RPMI8226 (cell line): ENCODE measurements at regions not wholly inside any gene's neighbourhood (a gene's known extent, or its start where the extent isn't known, plus 50 kb on each side); places are given as distances from the start of the nearest gene placed in this dataset.
"Not testable (repeated sequence)": the region's sequence is repeated elsewhere in the genome, so short reads cannot be mapped to it uniquely, and the experiment has no call there.

Source experiments
- DNase-seq: peaks from one replicate; pipeline ENCODE4 v3.0.0-alpha.2; 2015

DNA sequence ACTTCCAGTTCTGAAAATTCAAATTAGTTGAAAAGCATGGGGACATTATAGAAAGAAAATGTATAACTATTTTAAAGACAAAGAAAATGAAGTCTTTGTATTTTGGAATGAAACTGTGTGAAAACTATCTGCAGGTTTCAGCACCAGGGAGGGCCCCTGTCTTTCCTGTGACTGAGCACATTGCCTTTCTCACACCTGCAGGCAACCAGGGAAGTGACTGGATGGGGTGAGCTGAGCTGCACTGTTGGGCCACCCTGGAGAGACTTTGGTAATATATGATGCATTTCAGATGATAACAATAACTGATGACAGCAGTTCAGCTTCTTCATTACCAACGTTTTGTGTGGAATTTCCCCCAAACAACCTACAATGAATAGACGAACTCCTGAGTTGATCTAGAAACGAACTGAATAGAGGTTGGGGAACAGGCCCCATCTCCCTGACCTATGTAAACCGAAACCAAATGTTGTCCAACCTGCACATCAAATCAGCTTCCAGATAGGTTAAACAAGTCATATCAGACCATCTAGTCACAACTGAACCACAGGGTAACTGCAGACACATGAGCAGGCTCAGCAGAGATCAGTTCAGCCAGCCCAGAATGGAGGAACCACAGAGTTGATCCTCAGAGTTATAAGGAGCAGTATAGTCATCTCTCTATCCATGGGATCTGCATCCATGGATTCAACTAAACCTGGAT, 1402.2 kb downstream of the RPIA start:
- DNase-seq: not testable (repeated sequence)

DNA sequence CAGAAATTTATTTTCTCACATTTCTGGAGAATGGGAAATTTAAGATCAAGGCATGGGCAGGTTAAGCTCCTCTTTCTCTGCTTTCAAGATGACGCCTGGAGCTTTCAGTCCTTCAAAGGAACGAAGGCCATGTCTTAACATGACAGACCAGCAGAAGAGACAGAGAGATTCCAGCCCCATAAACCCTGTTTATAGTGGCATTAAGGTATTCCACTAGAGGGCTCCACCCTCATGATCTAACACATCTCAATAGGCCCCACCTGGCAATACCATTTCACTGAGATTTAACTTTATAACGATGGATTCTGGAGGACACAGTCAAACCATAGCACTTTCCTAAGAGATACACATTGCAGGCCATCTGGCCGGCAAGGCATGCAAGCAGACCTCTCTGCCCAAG, 1406.1 kb downstream of the RPIA start:
- not testable (repeated sequence) for DNase-seq

DNA sequence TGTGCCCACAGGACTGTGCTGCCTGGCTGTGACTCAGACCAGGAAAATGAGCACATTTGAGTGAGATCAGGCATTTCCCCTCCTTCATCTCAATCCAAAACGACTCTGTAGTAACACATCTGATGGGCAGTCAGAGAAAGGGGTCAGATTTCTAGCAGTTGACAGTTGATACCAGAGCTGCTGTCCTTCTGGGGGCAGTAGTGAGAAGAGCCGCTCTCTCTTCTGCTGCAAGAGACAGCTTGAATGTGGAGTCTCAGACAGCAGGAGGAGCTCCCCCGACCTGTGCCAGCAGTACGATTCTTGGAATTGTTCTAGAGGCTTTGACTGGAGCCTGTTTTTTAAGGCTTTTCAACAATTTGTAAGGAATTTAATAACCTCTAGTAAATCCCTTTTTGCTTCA, 1413.7 kb downstream of the RPIA start:
- peak; percentile 23 for DNase-seq

DNA sequence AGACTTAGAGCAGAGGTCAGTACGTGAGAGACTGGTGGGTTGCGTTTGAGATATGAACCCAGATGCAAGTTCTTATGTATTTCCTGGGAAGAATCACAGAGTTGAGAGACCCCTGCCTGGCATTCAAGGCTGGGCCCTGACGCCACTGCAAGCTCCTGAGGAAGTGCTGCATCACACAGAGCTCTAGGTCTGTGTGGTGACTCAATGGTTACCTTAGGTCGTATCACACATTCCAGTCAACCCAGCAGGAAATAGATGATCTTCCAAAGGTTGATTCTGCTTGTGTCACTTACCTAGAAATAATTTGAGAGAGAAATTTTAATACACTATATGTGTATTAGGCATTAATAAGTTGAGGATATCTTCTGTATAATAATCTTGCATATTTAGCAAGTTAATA, 1431.9 kb downstream of the RPIA start:
- DNase-seq: not testable (repeated sequence)

DNA sequence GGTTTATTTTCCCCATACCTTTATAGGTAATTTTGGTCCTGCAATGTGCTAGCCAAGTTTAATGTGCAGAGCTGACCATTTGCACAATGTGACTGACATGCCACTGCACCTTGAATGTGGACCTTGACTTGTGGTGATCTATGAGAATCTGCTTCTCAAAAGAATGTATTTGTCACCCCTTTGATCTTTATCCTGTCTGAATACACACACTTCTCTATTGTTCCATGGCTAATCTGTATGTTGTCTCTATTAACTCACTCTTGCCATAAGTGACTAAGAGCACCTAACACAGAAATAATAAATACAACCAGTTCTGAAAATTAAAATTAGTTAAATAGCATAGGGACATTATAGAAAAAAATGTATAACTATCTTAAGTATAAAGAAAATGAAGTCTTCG, 1447.6 kb downstream of the RPIA start:
- not testable (repeated sequence) for DNase-seq

DNA sequence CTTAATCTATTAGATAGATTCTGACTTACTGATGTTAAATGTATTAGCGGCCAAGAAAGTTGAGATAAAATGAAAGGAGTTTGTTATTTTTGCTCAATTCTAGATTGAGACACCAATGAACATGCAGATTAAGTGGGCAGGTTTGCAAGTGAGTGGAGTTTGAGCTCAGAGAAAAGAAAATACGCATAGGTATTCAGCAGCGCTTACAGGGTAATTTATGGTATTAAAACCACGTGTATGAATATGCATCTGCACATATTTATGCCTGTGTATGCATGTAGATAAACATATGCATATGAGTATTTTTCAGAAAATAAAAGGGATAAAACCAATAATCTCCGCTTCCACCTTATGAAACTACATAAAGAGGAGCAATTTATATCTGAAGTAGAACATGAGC, 1450.1 kb downstream of the RPIA start:
- DNase-seq: not testable (repeated sequence)

DNA sequence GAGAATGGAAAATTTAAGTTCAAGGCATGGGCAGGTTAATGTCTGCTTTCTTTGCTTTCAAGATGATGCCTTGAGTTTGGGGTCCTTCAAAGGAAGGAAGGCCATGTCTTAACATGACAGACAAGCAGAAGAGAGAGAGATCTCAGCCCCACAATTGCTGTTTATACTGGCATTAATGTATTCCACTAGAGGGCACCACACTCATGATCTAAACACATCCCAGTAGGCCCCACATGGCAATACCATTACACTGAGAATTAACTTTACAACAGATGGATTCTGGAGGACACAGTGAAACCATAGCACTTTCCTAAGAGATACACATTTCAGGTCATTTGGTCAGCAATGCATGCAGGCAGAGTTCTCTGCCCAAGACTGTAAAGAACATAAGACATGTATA, 1460.3 kb downstream of the RPIA start:
- DNase-seq: peak; percentile 42

DNA sequence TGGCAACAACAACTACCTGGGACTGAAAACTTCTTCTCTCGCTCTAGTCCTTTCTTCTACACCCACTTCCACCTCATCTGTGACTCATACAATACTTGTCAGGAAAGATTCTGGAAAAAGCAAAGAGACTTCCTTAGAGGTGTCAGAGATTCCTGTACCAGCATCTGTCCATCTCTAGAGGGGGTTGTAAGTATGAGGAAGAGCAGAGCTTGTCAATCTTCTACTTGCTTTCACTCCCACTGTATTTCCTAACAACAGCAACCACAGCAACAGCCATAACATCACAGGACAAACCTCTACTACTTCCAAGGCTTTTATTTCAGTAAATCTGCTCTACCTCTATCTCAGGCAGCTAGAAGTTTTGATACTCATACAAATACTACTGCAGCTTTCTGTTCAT, 1479.5 kb downstream of the RPIA start:
- DNase-seq: not testable (repeated sequence)

DNA sequence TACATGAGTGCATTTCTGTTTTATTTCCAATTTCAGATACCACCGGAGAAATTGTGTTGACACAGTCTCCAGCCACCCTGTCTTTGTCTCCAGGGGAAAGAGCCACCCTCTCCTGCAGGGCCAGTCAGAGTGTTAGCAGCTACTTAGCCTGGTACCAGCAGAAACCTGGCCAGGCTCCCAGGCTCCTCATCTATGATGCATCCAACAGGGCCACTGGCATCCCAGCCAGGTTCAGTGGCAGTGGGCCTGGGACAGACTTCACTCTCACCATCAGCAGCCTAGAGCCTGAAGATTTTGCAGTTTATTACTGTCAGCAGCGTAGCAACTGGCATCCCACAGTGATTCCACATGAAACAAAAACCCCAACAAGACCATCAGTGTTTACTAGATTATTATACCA, 1481.6 kb downstream of the RPIA start:
- DNase-seq: not testable (repeated sequence)

DNA sequence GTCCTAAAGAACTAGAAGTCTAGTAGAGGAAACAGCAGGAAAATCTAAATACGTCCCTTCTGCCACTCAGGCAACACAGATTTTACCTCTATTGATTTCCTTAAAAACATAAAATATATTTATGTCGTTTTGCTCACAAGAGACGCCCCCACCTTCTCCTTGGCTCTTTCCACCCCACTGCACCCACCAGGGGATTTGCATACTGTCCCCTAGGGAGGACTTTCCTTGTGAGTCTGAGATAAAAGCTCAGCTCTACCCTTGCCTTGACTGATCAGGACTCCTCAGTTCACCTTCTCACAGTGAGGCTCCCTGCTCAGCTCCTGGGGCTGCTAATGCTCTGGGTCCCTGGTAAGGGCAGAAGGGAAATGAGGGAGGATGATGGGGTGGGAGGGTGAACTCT, 1488.1 kb downstream of the RPIA start:
- DNase-seq: not testable (repeated sequence)

DNA sequence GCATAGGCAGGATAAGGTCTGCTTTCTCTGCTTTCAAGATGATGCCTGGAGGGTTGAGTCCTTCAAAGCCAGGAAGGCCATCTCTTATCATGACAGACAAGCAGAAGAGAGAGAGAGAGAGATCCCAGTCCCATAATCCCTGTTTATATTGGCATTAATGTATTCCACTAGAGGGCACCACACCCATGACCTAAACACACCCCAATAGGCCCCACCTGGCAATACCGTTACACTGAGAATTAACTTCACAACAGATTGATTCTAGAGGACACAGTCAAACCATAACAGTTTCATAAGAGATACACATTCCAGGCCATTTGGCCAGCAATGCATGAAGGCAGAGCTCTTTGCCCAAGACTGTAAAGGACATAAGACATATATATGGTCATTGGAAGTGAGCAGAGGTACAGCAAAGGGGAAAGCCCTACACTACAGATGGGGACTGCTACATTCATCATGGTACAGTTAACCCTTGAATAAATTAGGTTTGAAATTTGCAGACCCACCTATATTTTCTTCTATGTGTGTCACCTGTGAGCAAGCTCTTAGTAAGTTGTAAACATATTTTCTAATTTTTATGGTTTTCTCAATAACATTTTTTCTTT, 1516.1 kb downstream of the RPIA start:
- peak; percentile 76 for DNase-seq

DNA sequence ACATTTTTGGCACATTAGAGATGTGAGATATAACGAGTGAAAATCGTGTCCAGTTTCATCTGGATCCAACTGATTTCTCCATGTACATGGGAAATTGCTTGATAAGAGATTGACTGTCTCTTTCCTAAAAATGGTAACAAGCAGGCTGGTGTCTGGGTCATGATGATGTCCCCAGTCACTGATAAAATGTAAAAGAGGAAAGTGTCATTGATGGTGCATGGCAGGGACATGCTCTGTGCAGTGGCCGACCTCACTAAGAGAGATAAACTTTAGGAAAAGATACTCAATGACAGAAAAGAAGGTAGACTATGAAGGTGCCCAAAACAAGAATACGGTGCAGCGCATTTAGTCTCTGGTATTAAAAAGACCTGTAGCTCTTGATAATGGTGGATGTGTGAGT, 1517.5 kb downstream of the RPIA start:
- DNase-seq: no peak

DNA sequence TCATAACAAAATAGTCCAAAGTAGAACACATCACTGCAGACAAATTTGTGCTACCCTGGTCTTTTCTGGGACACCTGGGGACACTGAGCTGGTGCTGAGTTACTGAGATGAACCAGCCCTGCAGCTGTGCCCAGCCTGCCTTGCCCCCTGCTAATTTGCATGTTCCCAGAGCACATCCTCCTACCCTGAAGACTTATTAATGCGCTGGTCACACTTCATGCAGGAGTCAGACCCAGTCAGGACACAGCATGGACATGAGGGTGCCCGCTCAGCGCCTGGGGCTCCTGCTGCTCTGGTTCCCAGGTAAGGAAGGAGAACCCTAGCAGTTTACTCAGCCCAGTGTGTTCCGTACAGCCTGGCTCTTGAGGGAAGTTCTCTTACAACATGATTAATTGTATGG, 1518.3 kb downstream of the RPIA start:
- peak; percentile 83 for DNase-seq

DNA sequence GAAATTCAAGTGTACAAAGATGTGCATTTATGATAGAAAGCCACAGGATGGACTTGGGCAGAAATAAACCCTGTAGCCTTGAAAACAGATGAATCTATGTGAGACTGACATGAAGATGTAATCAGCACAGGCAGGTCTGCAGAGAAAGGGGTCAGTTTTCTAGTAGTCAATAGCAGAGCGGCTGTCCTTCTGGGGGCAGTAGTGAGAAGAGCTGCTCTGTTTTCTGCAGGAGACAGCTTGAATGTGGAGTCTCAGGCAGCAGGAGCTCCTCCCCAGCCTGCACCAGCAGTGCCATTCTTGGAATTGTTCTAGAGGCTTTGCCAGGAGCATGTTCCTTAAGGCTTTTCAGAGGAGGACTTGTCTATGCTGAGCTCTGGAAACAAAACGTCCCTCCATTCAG, 1524.4 kb downstream of the RPIA start:
- peak; percentile 71 for DNase-seq

DNA sequence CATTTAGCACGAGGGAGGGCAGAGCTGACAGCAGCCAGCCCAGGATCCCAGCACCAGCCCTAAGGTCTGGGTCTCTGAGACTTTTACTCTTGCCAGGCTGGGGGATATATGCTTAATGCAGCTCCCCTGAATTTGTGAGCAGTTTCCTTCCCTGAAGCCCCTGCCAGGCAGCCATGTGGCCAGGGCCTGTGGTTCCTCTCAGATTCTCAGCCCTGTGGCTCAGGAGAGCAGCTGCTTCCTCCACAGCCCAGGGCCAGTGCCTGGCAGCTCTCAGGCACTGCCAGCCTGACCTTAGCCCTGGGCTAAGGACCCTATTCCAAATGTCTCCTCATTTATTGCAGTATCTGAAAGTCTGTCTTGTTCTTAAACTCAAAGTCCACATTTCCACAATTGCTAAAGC, 1525.3 kb downstream of the RPIA start:
- DNase-seq: peak; percentile 74

DNA sequence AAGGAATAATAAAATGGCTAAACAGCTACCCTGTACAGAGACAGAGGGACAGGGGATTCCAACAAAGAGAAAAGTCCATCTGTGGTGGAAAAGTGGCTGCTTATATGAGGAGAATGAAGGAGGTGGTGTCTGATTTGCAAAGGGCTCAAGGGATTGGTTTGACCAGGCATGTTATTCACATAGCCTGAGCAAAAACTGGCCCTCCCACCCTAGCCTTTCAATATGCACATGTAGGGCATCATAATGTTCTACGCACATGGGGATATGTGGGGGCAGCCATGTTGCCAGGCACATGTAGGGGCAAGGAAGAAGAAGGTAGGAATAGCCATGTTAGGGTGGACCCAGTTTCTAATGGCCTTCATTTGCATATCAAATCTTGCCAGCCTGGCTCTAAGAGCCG, 1527.1 kb downstream of the RPIA start:
- DNase-seq: not testable (repeated sequence)

DNA sequence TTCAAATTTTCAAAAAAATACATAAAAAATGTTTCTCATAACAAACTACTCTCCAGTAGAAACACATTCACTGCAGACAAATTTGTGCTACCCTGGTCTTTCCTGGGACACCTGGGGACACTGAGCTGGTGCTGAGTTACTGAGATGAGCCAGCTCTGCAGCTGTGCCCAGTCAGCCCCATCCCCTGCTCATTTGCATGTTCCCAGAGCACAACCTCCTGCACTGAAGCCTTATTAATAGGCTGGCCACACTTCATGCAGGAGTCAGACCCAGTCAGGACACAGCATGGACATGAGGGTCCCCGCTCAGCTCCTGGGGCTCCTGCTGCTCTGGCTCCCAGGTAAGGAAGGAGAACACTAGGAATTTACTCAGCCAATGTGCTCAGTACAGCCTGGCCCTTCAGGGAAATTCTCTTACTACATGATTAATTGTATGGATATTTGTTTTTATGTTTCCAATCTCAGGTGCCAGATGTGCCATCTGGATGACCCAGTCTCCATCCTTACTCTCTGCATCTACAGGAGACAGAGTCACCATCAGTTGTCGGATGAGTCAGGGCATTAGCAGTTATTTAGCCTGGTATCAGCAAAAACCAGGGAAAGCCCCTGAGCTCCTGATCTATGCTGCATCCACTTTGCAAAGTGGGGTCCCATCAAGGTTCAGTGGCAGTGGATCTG, 1529.3 kb downstream of the RPIA start:
- peak; percentile 81 for DNase-seq

DNA sequence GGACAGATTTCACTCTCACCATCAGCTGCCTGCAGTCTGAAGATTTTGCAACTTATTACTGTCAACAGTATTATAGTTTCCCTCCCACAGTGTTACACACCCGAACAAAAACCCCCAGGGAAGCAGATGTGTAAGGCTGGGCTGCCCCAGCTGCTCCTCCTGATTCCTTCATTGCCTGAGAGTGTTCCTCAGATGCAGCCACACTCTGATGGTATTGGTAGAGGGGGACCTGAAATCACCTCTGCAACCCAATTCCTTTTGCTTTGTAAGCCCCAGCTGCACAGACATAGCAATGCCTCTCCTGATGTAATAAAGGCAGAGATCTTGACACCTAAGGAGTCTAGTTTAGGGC, 1529.8 kb downstream of the RPIA start:
- DNase-seq: peak; percentile 42

DNA sequence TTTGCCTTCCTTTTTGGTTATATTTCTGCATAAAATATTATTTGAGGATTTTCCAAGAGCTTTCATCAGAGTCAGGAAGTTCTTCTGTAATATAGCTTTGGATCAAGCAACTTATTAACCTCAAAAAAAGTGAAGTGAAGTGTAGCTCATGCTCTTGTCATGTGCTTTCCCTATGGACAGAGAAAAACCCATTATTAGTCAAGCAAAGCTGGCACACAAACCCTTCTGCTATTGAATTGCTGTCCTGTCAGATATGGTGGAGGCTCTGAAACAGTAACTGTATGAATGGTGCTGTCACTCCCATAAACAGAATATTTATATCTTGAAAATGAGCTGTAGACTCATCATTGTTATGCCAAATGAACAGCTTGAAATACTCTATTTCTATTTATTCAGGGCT, 1533.3 kb downstream of the RPIA start:
- not testable (repeated sequence) for DNase-seq

DNA sequence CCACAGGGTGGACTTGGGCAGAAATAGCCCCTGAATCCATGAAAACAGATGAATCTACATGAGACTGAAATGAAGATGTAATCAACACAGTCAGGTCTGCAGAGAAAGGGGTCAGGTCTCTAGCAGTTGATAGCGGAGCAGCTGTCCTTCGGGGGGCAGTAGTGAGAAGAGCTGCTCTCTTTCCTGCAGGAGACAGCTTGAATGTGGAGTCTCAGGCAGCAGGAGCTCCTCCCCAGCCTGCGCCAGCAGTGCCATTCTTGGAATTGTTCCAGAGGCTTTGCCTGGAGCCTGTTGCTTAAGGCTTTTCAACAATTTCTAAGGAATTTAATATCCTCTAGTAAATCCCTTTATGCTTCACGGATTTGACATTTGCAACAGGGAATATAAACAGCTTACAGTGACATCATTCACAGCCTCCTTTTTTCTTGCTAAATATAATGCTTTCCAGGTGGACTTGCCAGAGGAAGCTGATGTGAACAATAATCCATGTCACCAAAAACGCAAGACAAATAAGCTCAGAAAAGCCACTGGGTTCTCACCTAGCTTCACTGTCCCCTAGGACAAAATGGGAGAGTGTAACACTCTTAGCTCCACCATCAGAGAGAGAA, 1535.1 kb downstream of the RPIA start:
- peak; percentile 41 for DNase-seq

DNA sequence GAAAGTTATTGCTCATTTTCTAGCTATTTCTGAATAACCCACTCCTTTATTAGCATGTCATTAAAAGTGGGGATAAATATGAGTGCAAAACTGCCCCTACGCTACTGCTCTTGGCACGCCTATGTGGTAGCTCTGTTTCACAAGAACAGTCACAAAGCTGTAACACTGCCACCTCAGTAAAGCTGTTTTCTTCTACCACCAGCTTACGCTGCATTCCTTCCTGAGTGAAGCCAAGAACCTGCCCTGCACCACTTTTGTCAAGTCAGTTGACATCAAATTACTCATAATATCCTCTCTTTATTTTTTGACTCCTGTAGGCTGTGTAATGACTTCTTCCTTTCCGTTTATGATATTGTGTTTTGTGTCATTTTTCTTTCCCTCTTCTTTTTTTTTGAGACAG, 1539.7 kb downstream of the RPIA start:
- DNase-seq: not testable (repeated sequence)

DNA sequence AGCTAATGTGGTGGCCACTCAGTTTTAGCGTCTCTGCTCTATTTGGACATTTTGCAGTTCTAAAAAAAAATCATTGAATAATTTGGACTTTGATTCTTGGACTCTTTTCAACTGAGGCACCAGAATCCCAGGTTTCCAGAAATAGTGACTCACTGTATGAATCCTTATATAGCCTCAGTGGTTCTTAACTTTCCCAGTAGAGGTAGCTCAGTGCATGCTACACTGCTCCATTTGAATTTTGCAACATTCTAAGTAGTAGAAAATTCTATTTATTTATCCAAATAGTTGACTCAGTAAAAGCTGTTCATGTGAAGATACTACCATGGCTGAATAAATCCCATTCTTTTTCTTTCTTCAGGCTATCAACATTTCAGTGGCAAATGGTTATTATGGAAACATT, 1544.0 kb downstream of the RPIA start:
- DNase-seq: not testable (repeated sequence)

DNA sequence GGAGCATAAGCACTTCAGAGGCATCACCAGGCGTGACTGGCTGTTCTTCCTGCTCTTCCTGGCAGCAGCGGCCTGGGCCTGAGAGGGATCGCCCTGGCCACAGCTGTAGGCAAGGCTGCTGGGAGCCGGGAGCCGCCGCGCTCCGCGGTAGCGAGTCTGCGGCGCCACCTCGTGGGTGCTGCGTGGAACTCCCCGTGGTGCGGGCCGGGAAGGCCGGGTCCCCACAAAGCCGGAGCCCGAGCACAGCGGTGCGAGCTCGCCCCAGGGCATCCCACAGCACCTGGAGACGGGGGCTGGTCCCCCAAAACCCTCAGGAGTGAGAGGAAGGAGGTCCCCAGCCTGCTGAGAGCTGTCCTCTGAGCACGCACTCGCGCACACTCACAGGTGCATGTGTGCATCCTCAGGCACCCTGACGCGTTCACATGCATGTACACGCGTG, 1546.5 kb downstream of the RPIA start:
- peak; percentile 60 for DNase-seq
